ENCODE measurements at regions not wholly inside any gene's neighbourhood (a gene's known extent, or its start where the extent isn't known, plus 50 kb on each side); places are given as distances from the start of the nearest gene placed in this dataset.

- H3K9me3 Mint-ChIP-seq: peaks cover 6% of the 10 kb centered on the region
- H3K27me3 Mint-ChIP-seq: no peaks in the 10 kb centered on the region
- intact Hi-C loops (cut with micrococcal nuclease): no loop called here
- H3K4me1 Mint-ChIP-seq: no peaks in the 10 kb centered on the region
- H3K4me3 Mint-ChIP-seq: no peak overlapping the region
- H3K27ac Mint-ChIP-seq: no peak overlapping the region
- no peaks in the 10 kb centered on the region for H3K36me3 Mint-ChIP-seq (ENCODE audit: low read depth)
- no peak for DNase-seq
These were observed 684.3 kb upstream of the SORCS1 start for GRCh38 chr10:107848726-107849360.

- H3K9me3 Mint-ChIP-seq: peaks cover 6% of the 10 kb centered on the region
- intact Hi-C loops (cut with micrococcal nuclease): no loop called here
- H3K36me3 Mint-ChIP-seq (ENCODE audit: low read depth): no peaks in the 10 kb centered on the region
- H3K4me1 Mint-ChIP-seq: no peaks in the 10 kb centered on the region
- no peak overlapping the region for H3K27ac Mint-ChIP-seq
- no peaks in the 10 kb centered on the region for H3K27me3 Mint-ChIP-seq
- no peak overlapping the region for H3K4me3 Mint-ChIP-seq
- DNase-seq: no peak
These were observed 683.1 kb upstream of the SORCS1 start for GRCh38 chr10:107847620-107848019.

GRCh38 chr10:107834706-107835105 lies 670.2 kb upstream of the SORCS1 start:
- no peaks in the 10 kb centered on the region for H3K4me1 Mint-ChIP-seq
- H3K9me3 Mint-ChIP-seq: peaks cover 5% of the 10 kb centered on the region
- H3K36me3 Mint-ChIP-seq (ENCODE audit: low read depth): no peaks in the 10 kb centered on the region
- no peaks in the 10 kb centered on the region for H3K27me3 Mint-ChIP-seq
- no peak for DNase-seq
- intact Hi-C loops (cut with micrococcal nuclease): no loop called here
- H3K27ac Mint-ChIP-seq: no peak overlapping the region
- no peak overlapping the region for H3K4me3 Mint-ChIP-seq

- no peaks in the 10 kb centered on the region for H3K27me3 Mint-ChIP-seq
- H3K4me3 Mint-ChIP-seq: no peak overlapping the region
- H3K36me3 Mint-ChIP-seq (ENCODE audit: low read depth): no peaks in the 10 kb centered on the region
- no peaks in the 10 kb centered on the region for H3K4me1 Mint-ChIP-seq
- H3K27ac Mint-ChIP-seq: no peak overlapping the region
- no peak for DNase-seq
- intact Hi-C loops (cut with micrococcal nuclease): no loop called here
- H3K9me3 Mint-ChIP-seq: peaks cover 5% of the 10 kb centered on the region
These were observed 667.3 kb upstream of the SORCS1 start for GRCh38 chr10:107831772-107832171.

GRCh38 chr10:107829161-107829560 lies 664.7 kb upstream of the SORCS1 start:
- Mint-ChIP-seq H3K9me3 (peaks cover 6% of the 10 kb centered on the region), H3K4me3 (no peak overlapping the region), H3K4me1 (no peaks in the 10 kb centered on the region), H3K27ac (no peak overlapping the region), H3K27me3 (no peaks in the 10 kb centered on the region), H3K36me3 (ENCODE audit: low read depth) (no peaks in the 10 kb centered on the region)
- DNase-seq: no peak
- intact Hi-C loops (cut with micrococcal nuclease): no loop called here

GRCh38 chr10:107826171-107826570 lies 661.7 kb upstream of the SORCS1 start:
- intact Hi-C loops (cut with micrococcal nuclease): no loop called here
- DNase-seq: no peak
- Mint-ChIP-seq H3K9me3 (peaks cover 10% of the 10 kb centered on the region), H3K4me1 (no peaks in the 10 kb centered on the region), H3K36me3 (ENCODE audit: low read depth) (no peaks in the 10 kb centered on the region), H3K27me3 (no peaks in the 10 kb centered on the region), H3K27ac (no peak overlapping the region), H3K4me3 (no peak overlapping the region)

GRCh38 chr10:107814865-107815487 lies 650.5 kb upstream of the SORCS1 start:
- H3K36me3 Mint-ChIP-seq (ENCODE audit: low read depth): no peaks in the 10 kb centered on the region
- no peaks in the 10 kb centered on the region for H3K27me3 Mint-ChIP-seq
- H3K27ac Mint-ChIP-seq: no peak overlapping the region
- no peak overlapping the region for H3K4me3 Mint-ChIP-seq
- H3K9me3 Mint-ChIP-seq: peaks cover 4% of the 10 kb centered on the region
- DNase-seq: no peak
- intact Hi-C loops (cut with micrococcal nuclease): no loop called here
- H3K4me1 Mint-ChIP-seq: no peaks in the 10 kb centered on the region

GRCh38 chr10:107813451-107814162 lies 649.1 kb upstream of the SORCS1 start:
- H3K36me3 Mint-ChIP-seq (ENCODE audit: low read depth): no peaks in the 10 kb centered on the region
- no peaks in the 10 kb centered on the region for H3K4me1 Mint-ChIP-seq
- H3K27ac Mint-ChIP-seq: no peak overlapping the region
- H3K4me3 Mint-ChIP-seq: no peak overlapping the region
- intact Hi-C loops (cut with micrococcal nuclease): no loop called here
- peaks cover 4% of the 10 kb centered on the region for H3K9me3 Mint-ChIP-seq
- H3K27me3 Mint-ChIP-seq: no peaks in the 10 kb centered on the region
- no peak for DNase-seq

- Mint-ChIP-seq H3K36me3 (ENCODE audit: low read depth) (no peaks in the 10 kb centered on the region), H3K4me1 (no peaks in the 10 kb centered on the region)
These were observed 645.4 kb upstream of the SORCS1 start for GRCh38 chr10:107809889-107810288.

GRCh38 chr10:107807836-107808235 lies 643.3 kb upstream of the SORCS1 start:
- H3K4me3 Mint-ChIP-seq: no peak overlapping the region
- no peaks in the 10 kb centered on the region for H3K9me3 Mint-ChIP-seq
- intact Hi-C loops (cut with micrococcal nuclease): no loop called here
- H3K27me3 Mint-ChIP-seq: no peaks in the 10 kb centered on the region
- H3K4me1 Mint-ChIP-seq: no peaks in the 10 kb centered on the region
- no peaks in the 10 kb centered on the region for H3K36me3 Mint-ChIP-seq (ENCODE audit: low read depth)
- DNase-seq: no peak
- no peak overlapping the region for H3K27ac Mint-ChIP-seq

More at GRCh38 chr10:107809889-107810288, 645.4 kb upstream of the SORCS1 start:
- H3K27ac Mint-ChIP-seq: no peak overlapping the region
- intact Hi-C loops (cut with micrococcal nuclease): no loop called here
- no peak for DNase-seq
- H3K9me3 Mint-ChIP-seq: no peaks in the 10 kb centered on the region
- no peak overlapping the region for H3K4me3 Mint-ChIP-seq
- H3K27me3 Mint-ChIP-seq: no peaks in the 10 kb centered on the region

GRCh38 chr10:107806026-107806425 lies 641.5 kb upstream of the SORCS1 start:
- Mint-ChIP-seq H3K9me3 (no peaks in the 10 kb centered on the region), H3K27me3 (no peaks in the 10 kb centered on the region), H3K4me1 (no peaks in the 10 kb centered on the region), H3K27ac (no peak overlapping the region), H3K36me3 (ENCODE audit: low read depth) (no peaks in the 10 kb centered on the region), H3K4me3 (no peak overlapping the region)
- no peak for DNase-seq
- intact Hi-C loops (cut with micrococcal nuclease): no loop called here

GRCh38 chr10:107803546-107803945 lies 639.0 kb upstream of the SORCS1 start:
- H3K4me3 Mint-ChIP-seq: no peak overlapping the region
- H3K36me3 Mint-ChIP-seq (ENCODE audit: low read depth): no peaks in the 10 kb centered on the region
- no peaks in the 10 kb centered on the region for H3K4me1 Mint-ChIP-seq
- intact Hi-C loops (cut with micrococcal nuclease): no loop called here
- H3K27me3 Mint-ChIP-seq: no peaks in the 10 kb centered on the region
- no peak overlapping the region for H3K27ac Mint-ChIP-seq
- no peaks in the 10 kb centered on the region for H3K9me3 Mint-ChIP-seq
- no peak for DNase-seq

- no peak overlapping the region for H3K4me3 Mint-ChIP-seq
- H3K36me3 Mint-ChIP-seq (ENCODE audit: low read depth): no peaks in the 10 kb centered on the region
- no peaks in the 10 kb centered on the region for H3K27me3 Mint-ChIP-seq
- intact Hi-C loops (cut with micrococcal nuclease): no loop called here
- DNase-seq: no peak
- H3K4me1 Mint-ChIP-seq: no peaks in the 10 kb centered on the region
- no peaks in the 10 kb centered on the region for H3K9me3 Mint-ChIP-seq
- no peak overlapping the region for H3K27ac Mint-ChIP-seq
These were observed 635.6 kb upstream of the SORCS1 start for GRCh38 chr10:107800061-107800460.

GRCh38 chr10:107790271-107790670 lies 625.8 kb upstream of the SORCS1 start:
- intact Hi-C loops (cut with micrococcal nuclease): no loop called here
- Mint-ChIP-seq H3K4me1 (no peaks in the 10 kb centered on the region), H3K9me3 (no peaks in the 10 kb centered on the region), H3K27ac (no peak overlapping the region), H3K4me3 (no peak overlapping the region), H3K36me3 (ENCODE audit: low read depth) (no peaks in the 10 kb centered on the region), H3K27me3 (no peaks in the 10 kb centered on the region)
- DNase-seq: no peak

All from activated CD4-positive, alpha-beta T cell treated with anti-CD3 and anti-CD28 coated beads, Interleukin-2, amount 10 ng/mL, durations not matched to agents 24 days and 14 days (primary cell).